ACC112 (cell line): ENCODE measurements at regions not wholly inside any gene's neighbourhood (a gene's known extent, or its start where the extent isn't known, plus 50 kb on each side); places are given as distances from the start of the nearest gene placed in this dataset.
"Not testable (repeated sequence)": the region's sequence is repeated elsewhere in the genome, so short reads cannot be mapped to it uniquely, and the experiment has no call there.

Experiments used
- H2AFZ ChIP-seq: fragments of 200-600 bp; sonication (generic); one replicate; pipeline ENCODE4 v1.6.0; 2017; ENCODE audit warnings: antibody characterized with exemption, low read length; ENCODE audit not compliant: unreplicated experiment
- H3K27ac ChIP-seq: fragments of 200-600 bp; sonication (generic); 2 replicates; pipeline ENCODE4 v1.5.1; 2014; ENCODE audit warnings: low read depth, mild to moderate bottlenecking, antibody characterized with exemption, low read length, moderate library complexity
- H3K27me3 ChIP-seq: fragments of 200-600 bp; sonication (generic); 2 replicates; pipeline ENCODE4 v1.6.1; 2014; ENCODE audit warnings: mild to moderate bottlenecking, antibody characterized with exemption, low read length, moderate library complexity, mixed read lengths; ENCODE audit not compliant: insufficient read depth
- H3K36me3 ChIP-seq: fragments of 200-600 bp; sonication (generic); 2 replicates; pipeline ENCODE4 v1.6.1; 2016; ENCODE audit warnings: mild to moderate bottlenecking, antibody characterized with exemption, low read length, moderate library complexity, mixed read lengths; ENCODE audit not compliant: insufficient read depth
- H3K4me1 ChIP-seq: fragments of 200-600 bp; sonication (generic); one replicate; pipeline ENCODE4 v1.6.1; 2016; ENCODE audit warnings: low read length, mixed read lengths; ENCODE audit not compliant: insufficient read depth, unreplicated experiment, control insufficient read depth
- H3K4me3 ChIP-seq: fragments of 200-600 bp; sonication (generic); 2 replicates; pipeline ENCODE4 v1.5.1; 2014; ENCODE audit warnings: mild to moderate bottlenecking, low read depth, low read length
- H3K79me2 ChIP-seq: fragments of 200-600 bp; sonication (generic); one replicate; pipeline ENCODE4 v1.6.0; 2016; ENCODE audit warnings: low read length; ENCODE audit not compliant: control insufficient read depth, unreplicated experiment, insufficient read depth

GRCh38 chr17:77837072-77837471 lies 121.4 kb upstream of the TNRC6C start:
- H3K36me3 ChIP-seq, H3K79me2 ChIP-seq, H2AFZ ChIP-seq, H3K27me3 ChIP-seq, H3K4me3 ChIP-seq, H3K27ac ChIP-seq: not testable (repeated sequence)
- H3K4me1 ChIP-seq, result peaks cover 17% of the 10 kb centered on the region

DNA sequence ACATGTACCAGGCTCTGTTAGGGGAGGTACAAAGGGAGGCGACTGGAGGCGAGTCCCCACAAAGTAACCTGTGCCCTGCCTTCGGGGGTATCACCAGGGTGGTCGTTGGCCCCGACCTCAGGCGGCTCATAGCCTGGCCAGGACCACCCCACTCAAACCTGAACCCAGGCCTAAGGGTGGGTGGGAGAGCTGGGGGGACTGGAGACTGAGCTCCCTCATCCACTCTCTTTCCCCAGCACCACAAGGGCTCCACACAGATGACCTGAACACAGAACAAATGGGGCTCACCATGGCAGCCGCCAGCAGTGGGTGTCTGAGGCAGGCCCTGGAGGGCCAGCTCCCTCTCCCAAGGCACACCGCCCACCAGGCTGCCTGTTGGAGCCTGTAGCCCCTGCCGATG lies 120.6 kb upstream of the TNRC6C start:
- H2AFZ ChIP-seq, result no peak overlapping the region
- H3K27ac ChIP-seq, result no peak overlapping the region
- no peaks in the 10 kb centered on the region for H3K36me3 ChIP-seq
- no peaks in the 10 kb centered on the region for H3K27me3 ChIP-seq
- peaks cover 23% of the 10 kb centered on the region for H3K4me1 ChIP-seq
- no peak overlapping the region for H3K4me3 ChIP-seq
- H3K79me2 ChIP-seq, result no peaks in the 10 kb centered on the region

DNA sequence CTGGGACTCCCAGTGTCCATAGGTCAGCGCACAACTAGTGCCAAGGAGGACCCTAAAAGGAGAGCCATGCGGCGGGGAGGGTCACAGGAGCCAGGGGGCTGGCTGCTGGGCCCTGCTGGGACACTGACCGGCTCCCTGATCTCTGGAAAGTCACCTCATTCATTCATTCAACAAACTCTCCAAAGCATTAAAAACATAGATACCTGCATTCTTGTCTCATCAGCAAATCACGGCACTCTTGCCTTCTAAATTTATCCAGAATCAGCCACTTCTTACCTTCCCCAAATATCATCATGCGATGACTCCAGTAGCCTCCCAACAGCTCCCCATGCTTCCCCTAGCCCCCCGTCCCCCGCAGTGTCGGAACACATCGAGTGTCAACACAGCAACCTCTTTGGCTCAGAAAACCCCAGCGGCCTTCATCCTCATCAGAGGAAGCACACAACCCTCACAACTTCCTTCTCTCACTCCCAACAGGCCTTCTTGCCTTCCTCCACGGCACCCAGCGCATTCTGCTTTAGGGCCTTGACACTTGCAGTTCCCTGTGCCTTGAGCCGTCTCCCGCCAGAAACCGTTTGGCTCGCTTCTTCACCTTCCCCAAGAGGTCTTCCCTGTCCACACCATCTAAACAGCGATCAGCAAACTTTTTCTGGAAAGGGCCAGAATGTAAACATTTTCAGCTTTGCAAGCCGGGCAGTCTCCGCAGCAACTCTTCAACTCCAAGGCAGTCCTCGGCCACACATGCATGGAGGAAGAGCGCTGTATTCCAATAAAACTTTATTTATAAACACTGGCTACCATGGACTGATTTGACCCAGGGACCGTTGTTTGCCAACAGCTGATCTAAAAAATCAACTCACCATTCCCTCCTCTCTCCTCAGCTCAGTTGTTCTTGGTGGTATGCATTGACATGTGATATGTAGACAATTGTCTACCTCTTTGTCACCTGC lies 119.5 kb upstream of the TNRC6C start:
- no peak overlapping the region for H3K4me3 ChIP-seq
- H3K27ac ChIP-seq, result no peak overlapping the region
- peaks cover 20% of the 10 kb centered on the region for H3K4me1 ChIP-seq
- H2AFZ ChIP-seq, result no peak overlapping the region
- no peaks in the 10 kb centered on the region for H3K36me3 ChIP-seq
- H3K79me2 ChIP-seq, result no peaks in the 10 kb centered on the region
- no peaks in the 10 kb centered on the region for H3K27me3 ChIP-seq

DNA sequence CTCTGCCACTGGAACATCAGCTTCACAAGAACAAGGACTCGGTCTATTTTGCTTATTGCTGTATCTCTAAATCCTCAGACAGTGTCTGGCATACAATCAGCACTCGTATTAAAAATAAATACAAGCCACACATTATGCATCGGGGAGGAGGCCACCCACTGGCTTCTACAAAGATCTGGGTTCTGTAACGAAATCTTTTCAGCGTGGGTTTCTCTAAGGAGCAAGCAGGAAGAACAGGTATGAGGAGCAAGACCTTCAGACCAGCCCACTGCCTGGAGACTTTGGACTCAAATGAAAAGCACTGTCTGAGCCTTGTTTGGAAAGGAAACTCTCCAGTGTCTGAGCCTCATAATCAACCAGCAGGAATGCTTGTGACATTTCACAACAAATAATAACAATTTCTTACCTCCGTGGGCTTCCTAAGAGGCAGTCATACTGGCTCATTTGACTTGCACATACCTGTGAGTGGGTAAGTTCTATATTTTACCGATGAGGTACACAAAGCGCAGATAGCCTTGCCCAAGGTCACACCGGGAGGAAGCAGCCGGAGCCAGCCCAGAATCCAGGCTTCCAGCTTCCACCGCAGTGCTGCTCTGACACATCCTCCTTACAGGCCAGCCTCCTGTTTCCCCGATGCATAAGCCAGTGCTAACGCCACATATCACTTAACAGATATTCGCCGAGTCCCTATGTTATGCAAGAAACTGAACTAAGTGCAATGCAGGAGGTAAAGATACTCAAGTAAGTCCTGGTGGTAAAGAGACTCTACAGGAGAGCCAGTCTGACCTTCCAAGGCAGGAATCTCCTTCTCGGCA lies 118.6 kb upstream of the TNRC6C start:
- no peaks in the 10 kb centered on the region for H3K36me3 ChIP-seq
- H3K27ac ChIP-seq, result no peak overlapping the region
- H3K79me2 ChIP-seq, result no peaks in the 10 kb centered on the region
- no peak overlapping the region for H2AFZ ChIP-seq
- H3K4me1 ChIP-seq, result peaks cover 13% of the 10 kb centered on the region
- H3K4me3 ChIP-seq, result no peak overlapping the region
- H3K27me3 ChIP-seq, result no peaks in the 10 kb centered on the region

- Histone ChIP-seq H3K79me2 (no peaks in the 10 kb centered on the region), H3K27ac (no peak overlapping the region), H3K4me1 (peaks cover 12% of the 10 kb centered on the region), H2AFZ (no peak overlapping the region), H3K27me3 (no peaks in the 10 kb centered on the region), H3K36me3 (no peaks in the 10 kb centered on the region), H3K4me3 (no peak overlapping the region)
Observed at GRCh38 chr17:77840513-77841165, 117.9 kb upstream of the TNRC6C start.

DNA sequence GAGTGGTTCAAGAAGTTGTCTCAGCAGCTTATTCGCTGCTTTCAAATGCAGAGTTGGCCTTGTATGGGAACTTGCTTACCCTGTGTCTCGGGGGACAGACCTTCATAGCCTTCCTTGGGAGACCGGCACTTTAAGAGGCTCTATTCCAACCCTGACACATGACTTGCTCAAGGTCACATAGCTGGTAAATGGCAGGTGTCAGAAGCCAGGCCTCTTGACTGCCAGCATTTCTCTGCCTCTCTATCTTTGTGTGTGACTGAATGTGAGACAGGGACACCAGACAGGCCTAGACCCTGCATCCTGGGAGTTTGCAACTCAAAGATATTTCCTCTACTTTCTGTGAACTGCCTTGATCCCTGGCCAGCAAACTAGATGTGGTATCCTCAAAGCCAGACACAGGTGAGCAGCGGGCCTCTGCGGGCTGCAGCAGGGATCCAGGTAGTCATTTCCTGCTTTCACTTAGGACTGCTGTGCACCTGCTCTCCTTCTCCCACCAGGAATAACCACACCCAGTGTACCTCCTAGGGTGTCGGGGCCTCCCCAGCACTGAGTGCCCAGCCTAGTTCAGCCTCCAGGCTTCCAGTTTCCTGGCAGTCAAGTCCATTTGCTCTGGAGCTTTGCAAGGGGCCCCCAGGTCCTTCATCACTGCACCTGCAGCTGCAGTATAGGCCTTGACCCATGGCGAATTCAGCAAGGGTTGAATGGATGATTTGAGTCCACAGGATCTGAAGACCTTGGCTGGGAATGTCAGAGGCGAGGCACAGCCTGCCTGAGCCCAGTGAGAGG lies 116.6 kb upstream of the TNRC6C start:
- H3K4me3 ChIP-seq, result no peak overlapping the region

DNA sequence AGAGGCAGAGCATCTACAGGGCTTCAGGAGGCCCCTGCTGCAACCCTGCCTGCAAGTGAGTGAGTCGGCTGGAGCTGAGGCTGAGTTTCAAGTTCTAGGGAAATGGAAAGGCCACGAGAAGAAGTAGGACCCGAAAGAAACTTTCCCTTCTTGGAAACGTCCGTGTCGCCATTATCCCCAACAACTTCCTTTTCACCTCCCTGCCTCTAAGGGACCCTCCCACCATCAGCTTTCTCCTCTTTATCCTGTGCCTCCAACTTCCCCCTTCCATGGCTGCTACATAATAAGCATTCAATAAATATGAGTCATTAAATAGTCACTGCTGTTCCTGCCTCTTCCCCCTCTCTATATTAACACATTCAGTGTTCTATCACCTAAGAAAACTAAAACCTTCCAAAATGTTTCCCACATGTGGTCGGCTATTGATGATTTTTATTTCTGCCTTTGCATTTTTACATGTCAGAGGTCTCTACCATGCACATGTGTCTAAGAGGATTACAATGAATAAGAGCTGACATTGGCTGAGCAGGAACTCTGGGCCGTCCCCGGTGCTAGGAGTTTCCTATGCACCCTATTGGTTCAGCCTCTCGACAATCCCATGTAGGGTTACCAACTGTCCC lies 115.9 kb upstream of the TNRC6C start:
- H3K27me3 ChIP-seq, result no peaks in the 10 kb centered on the region
- H3K27ac ChIP-seq, result no peak overlapping the region
- no peaks in the 10 kb centered on the region for H3K79me2 ChIP-seq
- H3K4me1 ChIP-seq, result peaks cover 12% of the 10 kb centered on the region
- H2AFZ ChIP-seq, result no peak overlapping the region
- no peak overlapping the region for H3K4me3 ChIP-seq
- no peaks in the 10 kb centered on the region for H3K36me3 ChIP-seq

More for the DNA sequence above, 116.6 kb upstream of the TNRC6C start:
- no peak overlapping the region for H3K27ac ChIP-seq
- H2AFZ ChIP-seq, result no peak overlapping the region
- H3K36me3 ChIP-seq, result no peaks in the 10 kb centered on the region
- H3K4me1 ChIP-seq, result peaks cover 12% of the 10 kb centered on the region
- H3K79me2 ChIP-seq, result no peaks in the 10 kb centered on the region
- no peaks in the 10 kb centered on the region for H3K27me3 ChIP-seq

DNA sequence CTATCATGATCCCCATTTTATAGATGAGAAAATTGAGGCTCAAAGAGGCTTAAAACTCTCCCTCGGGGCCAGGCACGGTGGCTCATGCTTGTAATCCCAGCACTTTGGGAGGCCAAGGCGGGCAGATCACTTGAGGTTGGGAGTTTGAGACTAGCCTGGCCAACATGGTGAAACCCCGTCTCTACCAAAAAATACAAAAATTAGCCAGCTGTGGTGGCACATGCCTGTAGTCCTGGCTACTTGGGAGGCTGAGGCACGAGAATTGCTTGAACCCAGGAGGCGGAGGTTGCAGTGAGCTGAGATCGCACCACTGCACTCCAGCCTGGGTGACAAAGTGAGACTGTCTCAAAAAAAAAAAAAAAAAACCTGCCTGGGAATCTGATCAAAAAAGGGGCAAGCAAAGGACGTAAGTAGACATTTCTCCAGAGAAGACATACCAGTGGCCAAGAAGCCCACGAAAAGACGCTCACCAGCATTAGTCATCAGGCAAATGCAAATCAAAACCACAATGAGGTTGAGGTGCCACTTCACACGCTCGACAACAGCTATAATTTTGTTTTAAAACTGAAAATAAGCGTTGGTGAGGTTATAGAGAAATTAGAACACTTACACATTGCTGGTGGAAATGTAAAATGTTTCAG lies 115.1 kb upstream of the TNRC6C start:
- not testable (repeated sequence) for H2AFZ ChIP-seq, H3K4me3 ChIP-seq, H3K79me2 ChIP-seq, H3K27me3 ChIP-seq, H3K36me3 ChIP-seq, H3K27ac ChIP-seq
- peaks cover 12% of the 10 kb centered on the region for H3K4me1 ChIP-seq

DNA sequence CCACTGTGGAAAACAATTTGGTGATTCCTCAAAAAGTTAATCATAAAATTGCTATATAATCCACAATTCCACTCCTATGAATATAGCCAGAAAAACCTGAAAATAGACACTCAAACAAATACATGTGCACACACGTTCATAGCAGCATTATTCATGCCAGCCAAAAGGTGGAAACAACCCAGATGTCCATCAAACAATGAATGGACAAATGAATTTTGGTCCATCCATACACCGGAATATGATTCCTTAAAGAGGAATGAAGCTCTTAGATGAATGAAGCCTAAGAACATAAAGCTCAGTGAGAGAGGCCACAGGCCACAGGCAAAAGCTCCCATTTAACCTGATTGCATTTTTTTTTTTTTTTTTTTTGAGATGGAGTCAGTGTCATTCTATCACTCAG lies 114.6 kb upstream of the TNRC6C start:
- Histone ChIP-seq H3K79me2 (no peaks in the 10 kb centered on the region), H3K27me3 (no peaks in the 10 kb centered on the region), H3K27ac (no peak overlapping the region; the same call in 1 of the 2 replicates), H2AFZ (no peak overlapping the region), H3K4me3 (no peak overlapping the region), H3K4me1 (peaks cover 12% of the 10 kb centered on the region), H3K36me3 (no peaks in the 10 kb centered on the region)
